ENCODE measurements at regions not wholly inside any gene's neighbourhood (a gene's known extent, or its start where the extent isn't known, plus 50 kb on each side); places are given as distances from the start of the nearest gene placed in this dataset.

DNA sequence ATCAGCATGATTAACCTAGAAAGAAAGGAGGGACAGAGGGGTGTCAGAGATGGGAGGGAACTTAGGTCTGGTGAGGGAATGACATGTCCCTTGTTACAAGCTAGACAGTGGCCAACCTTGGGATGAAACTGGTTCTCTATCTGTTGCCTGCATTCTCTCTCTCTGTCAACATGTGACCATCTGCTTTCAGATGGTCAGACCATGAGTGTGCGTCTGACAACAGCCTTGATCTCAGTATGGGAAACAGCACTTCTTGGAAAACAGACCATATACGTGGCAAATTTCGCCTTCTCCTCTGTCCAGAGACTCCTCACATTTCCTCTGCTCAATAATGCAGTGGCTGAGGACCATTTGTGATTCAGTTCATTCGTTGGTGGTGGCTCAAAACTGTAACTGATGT lies 845.9 kb downstream of the TYW1 start:
- TF ChIP-seq, protein P1, sequence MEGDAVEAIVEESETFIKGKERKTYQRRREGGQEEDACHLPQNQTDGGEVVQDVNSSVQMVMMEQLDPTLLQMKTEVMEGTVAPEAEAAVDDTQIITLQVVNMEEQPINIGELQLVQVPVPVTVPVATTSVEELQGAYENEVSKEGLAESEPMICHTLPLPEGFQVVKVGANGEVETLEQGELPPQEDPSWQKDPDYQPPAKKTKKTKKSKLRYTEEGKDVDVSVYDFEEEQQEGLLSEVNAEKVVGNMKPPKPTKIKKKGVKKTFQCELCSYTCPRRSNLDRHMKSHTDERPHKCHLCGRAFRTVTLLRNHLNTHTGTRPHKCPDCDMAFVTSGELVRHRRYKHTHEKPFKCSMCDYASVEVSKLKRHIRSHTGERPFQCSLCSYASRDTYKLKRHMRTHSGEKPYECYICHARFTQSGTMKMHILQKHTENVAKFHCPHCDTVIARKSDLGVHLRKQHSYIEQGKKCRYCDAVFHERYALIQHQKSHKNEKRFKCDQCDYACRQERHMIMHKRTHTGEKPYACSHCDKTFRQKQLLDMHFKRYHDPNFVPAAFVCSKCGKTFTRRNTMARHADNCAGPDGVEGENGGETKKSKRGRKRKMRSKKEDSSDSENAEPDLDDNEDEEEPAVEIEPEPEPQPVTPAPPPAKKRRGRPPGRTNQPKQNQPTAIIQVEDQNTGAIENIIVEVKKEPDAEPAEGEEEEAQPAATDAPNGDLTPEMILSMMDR (IDR thresholded peaks at IDR 0.05) = no peak
- TF ChIP-seq POLR2A (IDR thresholded peaks at IDR 0.05) = no peak
